ENCODE measurements at regions not wholly inside any gene's neighbourhood (a gene's known extent, or its start where the extent isn't known, plus 50 kb on each side); places are given as distances from the start of the nearest gene placed in this dataset.

- H2BK120ac ChIP-seq (ENCODE audit: low read depth, low read length): no peak overlapping the region
- H3K4me1 ChIP-seq (ENCODE audit: control insufficient read depth, insufficient read depth, low read depth, low read length): no peaks in the 10 kb centered on the region
- H2BK5ac ChIP-seq (ENCODE audit: low read depth, low read length, poor library complexity, severe bottlenecking): no peak overlapping the region
- WGBS: 71% methylated on average over 9 of the region's 10 CpGs
- no peaks in the 10 kb centered on the region for H3K36me3 ChIP-seq (ENCODE audit: control insufficient read depth in 1 of 2, insufficient read depth in 2 of 2, low read depth in 1 of 2, low read length in 2 of 2)
- no peak overlapping the region for H3K27ac ChIP-seq (ENCODE audit: low read length, poor library complexity, severe bottlenecking)
- H4K8ac ChIP-seq (ENCODE audit: low read length): no peak overlapping the region
- H3K4me2 ChIP-seq (ENCODE audit: low read length, poor library complexity, severe bottlenecking): no peak overlapping the region
- peak overlapping the region in 1 of 2 experiments; percentile 27 for H3K4ac ChIP-seq (ENCODE audit: low read depth in 1 of 2, low read length in 2 of 2)
- H3K23ac ChIP-seq (ENCODE audit: low read length in 2 of 2): no peak overlapping the region
- H3K9me3 ChIP-seq (ENCODE audit: control insufficient read depth, low read length): no peaks in the 10 kb centered on the region
- H4K91ac ChIP-seq (ENCODE audit: low read length): peak overlapping the region; percentile 18
- H3K4me3 ChIP-seq (ENCODE audit: insufficient read depth in 1 of 2, low read depth in 1 of 2, low read length in 2 of 2): no peak overlapping the region
- H2AFZ ChIP-seq (ENCODE audit: low read depth, low read length): no peak overlapping the region
- H3K14ac ChIP-seq (ENCODE audit: low read length in 2 of 2): no peak overlapping the region
- H3K79me1 ChIP-seq (replicated peaks; ENCODE audit: low read length, poor library complexity, severe bottlenecking): no peaks in the 10 kb centered on the region
- H3K9ac ChIP-seq (ENCODE audit: low read length): no peak overlapping the region
- no peaks in the 10 kb centered on the region for H3K27me3 ChIP-seq (ENCODE audit: control insufficient read depth in 1 of 2, insufficient read depth in 1 of 2, low read length in 2 of 2)
- no peak for DNase-seq
- no peak overlapping the region for H2BK15ac ChIP-seq (ENCODE audit: low read depth, poor library complexity, severe bottlenecking)
- H3K18ac ChIP-seq (ENCODE audit: low read depth in 1 of 2, low read length in 2 of 2): no peak overlapping the region
- H2AK5ac ChIP-seq (ENCODE audit: low read length, severe bottlenecking): no peak overlapping the region
- H2BK12ac ChIP-seq (ENCODE audit: low read length in 2 of 2): no peak overlapping the region
Observed at GRCh38 chr13:40429706-40430545, 236.5 kb downstream of the FOXO1 start.

GRCh38 chr13:40432018-40432978, 234.1 kb downstream of the FOXO1 start:
- H3K4me1 ChIP-seq (ENCODE audit: control insufficient read depth, insufficient read depth, low read depth, low read length): no peaks in the 10 kb centered on the region
- H3K27ac ChIP-seq (ENCODE audit: low read length, poor library complexity, severe bottlenecking): no peak overlapping the region
- H3K18ac ChIP-seq (ENCODE audit: low read depth in 1 of 2, low read length in 2 of 2): no peak overlapping the region
- no peak overlapping the region for H3K23ac ChIP-seq (ENCODE audit: low read length in 2 of 2)
- H3K4ac ChIP-seq (ENCODE audit: low read depth in 1 of 2, low read length in 2 of 2): no peak overlapping the region
- H4K91ac ChIP-seq (ENCODE audit: low read length): no peak overlapping the region
- no peak overlapping the region for H2BK15ac ChIP-seq (ENCODE audit: low read depth, poor library complexity, severe bottlenecking)
- H2AK5ac ChIP-seq (ENCODE audit: low read length, severe bottlenecking): no peak overlapping the region
- no peak overlapping the region for H2BK5ac ChIP-seq (ENCODE audit: low read depth, low read length, poor library complexity, severe bottlenecking)
- H3K9ac ChIP-seq (ENCODE audit: low read length): no peak overlapping the region
- no peaks in the 10 kb centered on the region for H3K79me1 ChIP-seq (replicated peaks; ENCODE audit: low read length, poor library complexity, severe bottlenecking)
- no peak for DNase-seq
- no peaks in the 10 kb centered on the region for H3K36me3 ChIP-seq (ENCODE audit: control insufficient read depth in 1 of 2, insufficient read depth in 2 of 2, low read depth in 1 of 2, low read length in 2 of 2)
- no peaks in the 10 kb centered on the region for H3K9me3 ChIP-seq (ENCODE audit: control insufficient read depth, low read length)
- 52% methylated on average over 4 of the region's 5 CpGs for WGBS
- H3K4me2 ChIP-seq (ENCODE audit: low read length, poor library complexity, severe bottlenecking): no peak overlapping the region
- no peak overlapping the region for H3K4me3 ChIP-seq (ENCODE audit: insufficient read depth in 1 of 2, low read depth in 1 of 2, low read length in 2 of 2)
- H3K27me3 ChIP-seq (ENCODE audit: control insufficient read depth in 1 of 2, insufficient read depth in 1 of 2, low read length in 2 of 2): no peaks in the 10 kb centered on the region
- no peak overlapping the region for H2AFZ ChIP-seq (ENCODE audit: low read depth, low read length)
- no peak overlapping the region for H2BK12ac ChIP-seq (ENCODE audit: low read length in 2 of 2)
- H4K8ac ChIP-seq (ENCODE audit: low read length): no peak overlapping the region
- H2BK120ac ChIP-seq (ENCODE audit: low read depth, low read length): no peak overlapping the region
- no peak overlapping the region for H3K14ac ChIP-seq (ENCODE audit: low read length in 2 of 2)

- Histone ChIP-seq H2AFZ (ENCODE audit: low read depth, low read length) (no peak overlapping the region), H3K27me3 (ENCODE audit: control insufficient read depth in 1 of 2, insufficient read depth in 1 of 2, low read length in 2 of 2) (no peaks in the 10 kb centered on the region), H2BK5ac (ENCODE audit: low read depth, low read length, poor library complexity, severe bottlenecking) (no peak overlapping the region), H2BK12ac (ENCODE audit: low read length in 2 of 2) (no peak overlapping the region), H3K4me3 (ENCODE audit: insufficient read depth in 1 of 2, low read depth in 1 of 2, low read length in 2 of 2) (no peak overlapping the region), H3K14ac (ENCODE audit: low read length in 2 of 2) (no peak overlapping the region), H2BK15ac (ENCODE audit: low read depth, poor library complexity, severe bottlenecking) (no peak overlapping the region), H2BK120ac (ENCODE audit: low read depth, low read length) (no peak overlapping the region), H3K36me3 (ENCODE audit: control insufficient read depth in 1 of 2, insufficient read depth in 2 of 2, low read depth in 1 of 2, low read length in 2 of 2) (no peaks in the 10 kb centered on the region), H4K91ac (ENCODE audit: low read length) (no peak overlapping the region), H3K79me1 (replicated peaks; ENCODE audit: low read length, poor library complexity, severe bottlenecking) (no peaks in the 10 kb centered on the region), H4K8ac (ENCODE audit: low read length) (no peak overlapping the region), H3K23ac (ENCODE audit: low read length in 2 of 2) (no peak overlapping the region), H2AK5ac (ENCODE audit: low read length, severe bottlenecking) (no peak overlapping the region), H3K4me2 (ENCODE audit: low read length, poor library complexity, severe bottlenecking) (no peak overlapping the region), H3K18ac (ENCODE audit: low read depth in 1 of 2, low read length in 2 of 2) (no peak overlapping the region), H3K27ac (ENCODE audit: low read length, poor library complexity, severe bottlenecking) (no peak overlapping the region), H3K4ac (ENCODE audit: low read depth in 1 of 2, low read length in 2 of 2) (no peak overlapping the region), H3K9ac (ENCODE audit: low read length) (no peak overlapping the region), H3K4me1 (ENCODE audit: control insufficient read depth, insufficient read depth, low read depth, low read length) (no peaks in the 10 kb centered on the region), H3K9me3 (ENCODE audit: control insufficient read depth, low read length) (no peaks in the 10 kb centered on the region)
- WGBS: 65% methylated on average over 6 of the region's 6 CpGs
- DNase-seq: no peak
Observed at GRCh38 chr13:40433001-40433400, 233.4 kb downstream of the FOXO1 start.

- Histone ChIP-seq H2AK5ac (ENCODE audit: low read length, severe bottlenecking) (no peak overlapping the region), H2BK12ac (ENCODE audit: low read length in 2 of 2) (no peak overlapping the region), H3K36me3 (ENCODE audit: control insufficient read depth in 1 of 2, insufficient read depth in 2 of 2, low read depth in 1 of 2, low read length in 2 of 2) (no peaks in the 10 kb centered on the region), H3K14ac (ENCODE audit: low read length in 2 of 2) (no peak overlapping the region), H3K4me2 (ENCODE audit: low read length, poor library complexity, severe bottlenecking) (no peak overlapping the region), H3K4ac (ENCODE audit: low read depth in 1 of 2, low read length in 2 of 2) (no peak overlapping the region), H4K91ac (ENCODE audit: low read length) (no peak overlapping the region), H3K18ac (ENCODE audit: low read depth in 1 of 2, low read length in 2 of 2) (no peak overlapping the region), H3K27ac (ENCODE audit: low read length, poor library complexity, severe bottlenecking) (no peak overlapping the region), H2BK120ac (ENCODE audit: low read depth, low read length) (no peak overlapping the region), H4K8ac (ENCODE audit: low read length) (no peak overlapping the region), H3K9me3 (ENCODE audit: control insufficient read depth, low read length) (no peaks in the 10 kb centered on the region), H3K79me1 (replicated peaks; ENCODE audit: low read length, poor library complexity, severe bottlenecking) (no peaks in the 10 kb centered on the region), H2BK5ac (ENCODE audit: low read depth, low read length, poor library complexity, severe bottlenecking) (no peak overlapping the region), H3K9ac (ENCODE audit: low read length) (no peak overlapping the region), H3K27me3 (ENCODE audit: control insufficient read depth in 1 of 2, insufficient read depth in 1 of 2, low read length in 2 of 2) (no peaks in the 10 kb centered on the region), H3K4me3 (ENCODE audit: insufficient read depth in 1 of 2, low read depth in 1 of 2, low read length in 2 of 2) (no peak overlapping the region), H3K4me1 (ENCODE audit: control insufficient read depth, insufficient read depth, low read depth, low read length) (no peaks in the 10 kb centered on the region), H2BK15ac (ENCODE audit: low read depth, poor library complexity, severe bottlenecking) (no peak overlapping the region), H2AFZ (ENCODE audit: low read depth, low read length) (no peak overlapping the region), H3K23ac (ENCODE audit: low read length in 2 of 2) (no peak overlapping the region)
- WGBS: 79% methylated on average over 4 of the region's 4 CpGs
- DNase-seq: no peak
Observed at GRCh38 chr13:40433577-40433976, 232.9 kb downstream of the FOXO1 start.
